Fibroblast of lung (primary cell): ENCODE measurements at regions not wholly inside any gene's neighbourhood (a gene's known extent, or its start where the extent isn't known, plus 50 kb on each side); places are given as distances from the start of the nearest gene placed in this dataset.

Source experiments
- CTCF ChIP-seq, 2 donors: IDR thresholded peaks in 1 of 2; conservative IDR thresholded peaks in 1 of 2; 1 replicate in 1 of 2; 2 replicates in 1 of 2; pipeline ENCODE4 v1.5.1; 2011 to 2012; ENCODE audit warnings: low read length in 2 of 2, control low read depth in 1 of 2, inconsistent platforms in 1 of 2, low read depth in 1 of 2, mild to moderate bottlenecking in 1 of 2
- EZH2 ChIP-seq: IDR thresholded peaks from 2 replicates; pipeline ENCODE4 v1.5.1; 2012; ENCODE audit warnings: low read length, control low read depth, mild to moderate bottlenecking; ENCODE audit errors: missing control alignments

DNA sequence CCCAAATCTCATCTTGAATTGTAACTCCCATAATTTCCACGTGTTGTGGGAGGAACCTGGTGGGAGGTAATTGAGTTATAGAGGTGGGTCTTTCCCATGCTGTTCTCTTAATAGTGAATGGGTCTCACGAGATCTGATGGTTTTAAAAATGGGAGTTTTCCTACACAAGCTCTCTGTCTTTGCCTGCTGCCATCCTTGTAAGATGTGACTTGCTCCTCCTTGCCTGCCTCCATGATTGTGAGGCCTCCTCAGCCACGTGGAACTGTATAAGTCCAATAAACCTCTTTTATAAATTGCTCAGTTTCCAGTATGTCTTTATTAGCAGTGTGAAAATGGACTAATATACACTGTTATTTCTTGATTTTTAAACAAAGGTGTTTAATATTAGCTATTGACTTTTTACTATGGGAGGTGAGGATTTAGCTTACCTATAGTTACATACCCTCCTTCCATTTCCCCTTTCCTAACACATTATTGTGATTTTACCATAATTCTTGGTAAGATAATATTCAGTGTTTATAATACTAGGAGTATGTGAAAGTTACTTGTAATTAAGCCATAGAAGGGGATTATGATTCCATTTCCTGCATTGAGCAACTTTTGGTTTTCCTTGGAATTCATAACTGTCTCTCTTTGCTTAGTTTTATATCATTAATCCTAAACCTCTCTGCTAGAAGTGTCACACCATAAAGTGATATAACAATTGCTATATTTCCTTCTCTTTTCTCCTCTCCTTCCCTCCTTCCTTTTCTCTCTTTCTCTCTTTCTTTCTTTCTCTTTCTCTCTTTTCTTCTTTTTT, 151.0 kb upstream of the KRAS start:
- TF ChIP-seq CTCF (conservative IDR thresholded peaks at IDR 0.05 in 1 of 2, IDR thresholded peaks at IDR 0.05 in 1 of 2; ENCODE audit: low read depth in 1 of 2, low read length in 2 of 2) (no peak), EZH2 (no peak)
